Thyroid gland (tissue), 4 donors: ENCODE measurements at regions not wholly inside any gene's neighbourhood (a gene's known extent, or its start where the extent isn't known, plus 50 kb on each side); places are given as distances from the start of the nearest gene placed in this dataset.
"Not testable (repeated sequence)": the region's sequence is repeated elsewhere in the genome, so short reads cannot be mapped to it uniquely, and the experiment has no call there.

Experiments
- DNase-seq, 2 donors: peaks; one replicate each; pipeline ENCODE4 v3.0.0-alpha.2; 2019
- H3K27ac ChIP-seq, 3 donors: fragments of 200-600 bp; sonication (generic); 1 replicate in 2 of 3; 2 replicates in 1 of 3; pipeline ENCODE4 v1.5.1; 2016 to 2019; ENCODE audit warnings: mild to moderate bottlenecking in 1 of 3, moderate library complexity in 1 of 3
- H3K27me3 ChIP-seq: fragments of 200-600 bp; sonication (generic); one replicate; pipeline ENCODE4 v1.5.1; 2019
- H3K36me3 ChIP-seq, 2 donors: fragments of 200-600 bp; sonication (generic); one replicate each; pipeline ENCODE4 v1.5.1; 2016 to 2019
- H3K4me1 ChIP-seq, 2 donors: fragments of 200-600 bp; sonication (generic); one replicate each; pipeline ENCODE4 v1.5.1; 2017 to 2019
- H3K4me3 ChIP-seq, 3 donors: fragments of 200-600 bp; sonication (generic); replicated peaks in 1 of 3; 1 replicate in 2 of 3; 2 replicates in 1 of 3; pipeline ENCODE4 v1.5.1; 2016; ENCODE audit warnings: mild to moderate bottlenecking in 1 of 3
- H3K9me3 ChIP-seq: fragments of 200-600 bp; sonication (generic); one replicate; pipeline ENCODE4 v1.5.1; 2017
- POLR2A ChIP-seq, 2 donors: fragments of 450-650 bp; IDR thresholded peaks; one replicate each; pipeline ENCODE4 v1.6.1; 2017; ENCODE audit warnings: antibody characterized with exemption in 2 of 2, mild to moderate bottlenecking in 2 of 2, moderate library complexity in 1 of 2
- WGBS, 2 donors: methylation state at CpG; one replicate each; pipeline ENCODE4 v1.1.5; 2017; 5-methylcytosine and 5-hydroxymethylcytosine counted together
- intact Hi-C: fragments of 100-400 bp; cut with DNase I; formaldehyde crosslinking; loops from one replicate; pipeline ENCODE4 v1.15.1; 2023
- TF ChIP-seq, protein P1 (sequence below), 6 experiments: fragments of 200-600 bp in 3 of 6; fragments of 450-650 bp in 3 of 6; sonication (generic) in 3 of 6; IDR thresholded peaks; one replicate each; pipeline ENCODE4 v1.5.1; 2016 to 2019; ENCODE audit warnings: antibody characterized with exemption in 6 of 6, mild to moderate bottlenecking in 2 of 6, inconsistent platforms in 1 of 6, moderate library complexity in 1 of 6

DNA sequence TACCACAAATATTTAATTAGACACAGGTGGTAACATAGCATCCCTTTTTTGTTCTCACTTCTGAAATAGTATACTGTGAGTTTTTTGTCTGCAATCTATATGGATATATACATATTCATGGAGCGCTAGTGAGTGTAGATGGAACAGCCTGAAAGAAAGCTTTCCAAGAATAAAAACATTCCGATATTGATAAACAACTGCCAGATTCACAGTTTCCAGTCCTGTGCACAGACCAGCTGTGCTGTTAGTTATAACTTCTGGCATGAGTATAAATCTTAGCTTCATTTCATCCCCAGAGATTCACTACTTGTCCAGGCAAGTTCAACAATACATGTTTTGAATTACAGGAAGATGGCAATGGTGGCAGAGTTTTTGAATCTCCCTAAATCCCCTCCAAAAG lies 467.1 kb upstream of the STEAP1 start:
- H3K36me3 ChIP-seq = no peaks in the 10 kb centered on the region
- intact Hi-C loops = no loop called here
- no peak overlapping the region for H3K4me3 ChIP-seq
- DNase-seq = no peak
- no peak for TF ChIP-seq POLR2A (IDR thresholded peaks at IDR 0.05)
- TF ChIP-seq, protein P1, sequence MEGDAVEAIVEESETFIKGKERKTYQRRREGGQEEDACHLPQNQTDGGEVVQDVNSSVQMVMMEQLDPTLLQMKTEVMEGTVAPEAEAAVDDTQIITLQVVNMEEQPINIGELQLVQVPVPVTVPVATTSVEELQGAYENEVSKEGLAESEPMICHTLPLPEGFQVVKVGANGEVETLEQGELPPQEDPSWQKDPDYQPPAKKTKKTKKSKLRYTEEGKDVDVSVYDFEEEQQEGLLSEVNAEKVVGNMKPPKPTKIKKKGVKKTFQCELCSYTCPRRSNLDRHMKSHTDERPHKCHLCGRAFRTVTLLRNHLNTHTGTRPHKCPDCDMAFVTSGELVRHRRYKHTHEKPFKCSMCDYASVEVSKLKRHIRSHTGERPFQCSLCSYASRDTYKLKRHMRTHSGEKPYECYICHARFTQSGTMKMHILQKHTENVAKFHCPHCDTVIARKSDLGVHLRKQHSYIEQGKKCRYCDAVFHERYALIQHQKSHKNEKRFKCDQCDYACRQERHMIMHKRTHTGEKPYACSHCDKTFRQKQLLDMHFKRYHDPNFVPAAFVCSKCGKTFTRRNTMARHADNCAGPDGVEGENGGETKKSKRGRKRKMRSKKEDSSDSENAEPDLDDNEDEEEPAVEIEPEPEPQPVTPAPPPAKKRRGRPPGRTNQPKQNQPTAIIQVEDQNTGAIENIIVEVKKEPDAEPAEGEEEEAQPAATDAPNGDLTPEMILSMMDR (IDR thresholded peaks at IDR 0.05) = no peak
- WGBS, 2 donors = 88 to 90% methylated on average over 2 of the region's 2 CpGs
- H3K4me1 ChIP-seq = no peaks in the 10 kb centered on the region
- no peaks in the 10 kb centered on the region for H3K27me3 ChIP-seq
- H3K9me3 ChIP-seq = no peaks in the 10 kb centered on the region
- no peak overlapping the region for H3K27ac ChIP-seq

DNA sequence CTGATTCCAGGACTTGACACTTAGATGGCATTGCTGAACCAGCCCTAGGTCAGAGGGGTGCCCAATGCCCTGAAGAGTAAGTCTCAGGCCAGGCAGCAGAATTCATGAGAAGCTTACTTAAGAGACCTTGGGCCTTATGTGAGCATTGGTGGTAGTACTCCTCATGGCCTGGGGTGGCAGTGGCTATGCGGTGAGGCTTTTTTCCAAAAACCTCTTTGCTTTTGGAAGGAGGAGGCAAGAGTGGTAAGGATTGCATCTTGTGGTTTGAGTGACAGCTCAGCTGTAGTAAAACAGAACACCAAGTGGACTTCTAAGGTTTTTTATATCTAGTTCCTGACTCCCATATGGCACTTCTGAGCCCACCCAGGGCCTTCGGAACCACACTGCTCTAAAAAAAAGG lies 459.0 kb upstream of the STEAP1 start:
- intact Hi-C loops = no loop called here
- H3K36me3 ChIP-seq = no peaks in the 10 kb centered on the region
- 100% methylated on average over 2 of the region's 2 CpGs for WGBS, 2 donors
- H3K9me3 ChIP-seq = no peaks in the 10 kb centered on the region
- no peak for DNase-seq
- no peaks in the 10 kb centered on the region for H3K4me1 ChIP-seq
- H3K27ac ChIP-seq = no peak overlapping the region
- TF ChIP-seq, protein P1 (IDR thresholded peaks at IDR 0.05) = no peak
- no peak for TF ChIP-seq POLR2A (IDR thresholded peaks at IDR 0.05)
- no peaks in the 10 kb centered on the region for H3K27me3 ChIP-seq
- H3K4me3 ChIP-seq = no peak overlapping the region

DNA sequence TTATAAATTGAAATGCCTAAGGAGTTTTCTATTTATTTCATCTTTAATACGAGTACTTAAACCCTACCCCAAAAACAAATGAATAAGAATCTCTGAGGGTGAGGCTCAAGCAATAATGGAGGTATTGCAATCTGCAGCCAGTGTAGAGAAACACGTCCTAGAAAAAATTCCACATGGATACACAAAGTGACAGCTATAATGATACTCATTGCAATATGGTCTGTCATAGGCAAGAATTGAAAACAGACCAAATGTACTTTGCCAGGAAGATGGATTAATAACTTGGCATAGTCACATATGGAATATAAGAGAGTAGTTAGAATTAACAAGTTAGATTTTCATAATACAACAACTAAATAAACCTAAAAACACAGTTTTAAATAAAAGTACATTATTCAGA lies 440.1 kb upstream of the STEAP1 start:
- intact Hi-C loops = no loop called here

DNA sequence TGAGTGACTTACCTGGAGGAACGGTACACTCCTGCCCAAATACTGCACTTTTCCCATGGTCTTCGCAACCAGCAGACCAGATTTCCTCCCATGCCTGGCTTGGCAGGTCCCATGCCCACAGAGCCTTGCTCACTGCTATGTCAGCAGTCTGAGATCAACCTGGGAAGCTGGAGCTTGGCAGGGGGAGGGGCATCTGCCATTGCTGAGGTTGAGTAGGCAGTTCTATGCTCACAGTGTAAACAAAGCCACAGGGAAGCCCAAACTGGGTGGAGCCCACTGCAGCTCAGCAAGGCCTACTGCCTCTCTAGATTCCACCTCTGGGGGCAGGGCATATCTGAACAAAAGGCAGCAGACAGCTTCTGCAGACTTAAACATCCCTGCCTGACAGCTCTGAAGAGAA lies 435.3 kb upstream of the STEAP1 start:
- H3K4me1 ChIP-seq, H3K27me3 ChIP-seq, H3K27ac ChIP-seq, H3K36me3 ChIP-seq, H3K4me3 ChIP-seq, intact Hi-C loops, H3K9me3 ChIP-seq: not testable (repeated sequence)
- DNase-seq = peak; percentile 34 to 46
- WGBS, 2 donors = 90 to 100% methylated on average over 2 of the region's 2 CpGs

More for the DNA sequence above, 440.1 kb upstream of the STEAP1 start:
- no peak for DNase-seq
- no peaks in the 10 kb centered on the region for H3K9me3 ChIP-seq
- no peak for TF ChIP-seq POLR2A (IDR thresholded peaks at IDR 0.05)
- TF ChIP-seq, protein P1 (IDR thresholded peaks at IDR 0.05) = no peak
- 81 to 87% methylated on average over 2 of the region's 2 CpGs for WGBS, 2 donors
- no peak overlapping the region for H3K27ac ChIP-seq
- H3K4me3 ChIP-seq = no peak overlapping the region
- no peaks in the 10 kb centered on the region for H3K27me3 ChIP-seq
- H3K4me1 ChIP-seq = no peaks in the 10 kb centered on the region
- H3K36me3 ChIP-seq = no peaks in the 10 kb centered on the region

DNA sequence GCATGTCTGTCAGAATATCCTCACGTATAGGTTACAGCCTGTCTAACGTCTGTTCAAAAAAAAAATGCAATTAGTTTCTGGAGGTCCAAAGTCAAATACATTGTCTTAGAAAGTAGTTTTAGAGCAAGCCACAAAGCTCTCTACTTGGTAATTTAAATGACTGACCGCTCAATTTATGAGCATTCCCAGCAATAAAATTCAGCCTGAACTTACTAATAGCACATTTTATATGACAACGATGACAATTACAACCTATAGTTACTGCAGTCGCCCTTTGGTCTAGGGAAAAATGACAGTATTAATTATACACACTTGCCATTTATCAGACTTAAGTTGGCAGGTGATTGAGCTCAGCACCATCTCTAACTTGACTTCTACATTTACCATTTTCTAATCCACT lies 425.8 kb upstream of the STEAP1 start:
- no peaks in the 10 kb centered on the region for H3K27me3 ChIP-seq
- WGBS, 2 donors = 79 to 90% methylated on average over 5 of the region's 5 CpGs
- no peaks in the 10 kb centered on the region for H3K9me3 ChIP-seq
- H3K4me3 ChIP-seq = no peak overlapping the region
- intact Hi-C loops = no loop called here
- TF ChIP-seq, protein P1 (IDR thresholded peaks at IDR 0.05) = no peak
- TF ChIP-seq POLR2A (IDR thresholded peaks at IDR 0.05) = no peak
- no peak for DNase-seq
- no peak overlapping the region for H3K27ac ChIP-seq
- peaks cover 0 to 7% of the 10 kb centered on the region in 2 donors for H3K4me1 ChIP-seq
- H3K36me3 ChIP-seq = no peaks in the 10 kb centered on the region
